Inferior parietal cortex (tissue), 1 donor: ENCODE measurements at regions not wholly inside any gene's neighbourhood (a gene's known extent, or its start where the extent isn't known, plus 50 kb on each side); places are given as distances from the start of the nearest gene placed in this dataset.
"Not testable (repeated sequence)": the region's sequence is repeated elsewhere in the genome, so short reads cannot be mapped to it uniquely, and the experiment has no call there.

Source experiments
- DNase-seq: peaks from one replicate; pipeline ENCODE4 v3.0.0-alpha.2; 2016; ENCODE audit errors: extremely low spot score

GRCh38 chrX:89539150-89539549 lies 382.6 kb upstream of the TGIF2LX start:
- not testable (repeated sequence) for DNase-seq

- not testable (repeated sequence) for DNase-seq
Measured at GRCh38 chrX:89557146-89557545, 364.6 kb upstream of the TGIF2LX start.

GRCh38 chrX:89562079-89562478 lies 359.6 kb upstream of the TGIF2LX start:
- DNase-seq = not testable (repeated sequence)

DNA sequence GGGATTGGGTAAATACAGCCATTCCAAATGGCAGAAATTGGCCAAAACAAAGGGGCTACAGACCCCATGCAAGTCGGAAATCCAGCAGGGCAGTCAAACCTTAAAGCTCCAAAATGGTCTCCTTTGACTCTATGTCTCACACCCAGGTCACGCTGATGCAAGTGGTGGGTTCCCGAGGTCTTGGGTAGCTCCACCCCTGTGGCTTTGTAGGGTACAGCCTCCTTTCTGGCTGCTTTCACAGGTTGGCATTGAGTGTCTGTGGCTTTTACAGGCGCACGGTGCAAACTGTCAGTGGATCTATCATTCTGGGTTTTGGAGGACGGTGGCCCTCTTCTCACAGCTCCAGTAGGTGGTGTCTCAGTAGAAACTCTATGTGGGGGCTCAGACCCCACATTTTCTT lies 358.6 kb upstream of the TGIF2LX start:
- not testable (repeated sequence) for DNase-seq

DNA sequence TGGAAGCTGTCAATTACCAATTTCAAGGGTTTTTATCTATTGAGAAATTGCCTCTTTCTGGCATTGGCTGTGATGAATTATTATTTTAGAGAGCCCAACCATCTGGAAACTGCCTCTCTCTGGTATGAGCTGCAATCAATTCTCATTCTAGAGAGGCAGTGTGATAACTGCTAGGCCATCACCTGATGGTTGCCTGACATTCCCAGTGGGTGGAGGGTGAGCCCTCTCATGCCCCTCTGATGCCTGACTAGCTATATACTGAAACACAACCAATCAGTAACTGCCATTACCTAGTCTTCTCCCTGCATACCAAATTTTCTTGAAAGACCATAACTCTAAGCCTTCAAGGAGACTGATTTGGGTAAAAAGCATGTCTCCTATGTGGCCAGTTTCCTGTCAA lies 353.9 kb upstream of the TGIF2LX start:
- not testable (repeated sequence) for DNase-seq

GRCh38 chrX:89581868-89582267 lies 339.8 kb upstream of the TGIF2LX start:
- not testable (repeated sequence) for DNase-seq

DNA sequence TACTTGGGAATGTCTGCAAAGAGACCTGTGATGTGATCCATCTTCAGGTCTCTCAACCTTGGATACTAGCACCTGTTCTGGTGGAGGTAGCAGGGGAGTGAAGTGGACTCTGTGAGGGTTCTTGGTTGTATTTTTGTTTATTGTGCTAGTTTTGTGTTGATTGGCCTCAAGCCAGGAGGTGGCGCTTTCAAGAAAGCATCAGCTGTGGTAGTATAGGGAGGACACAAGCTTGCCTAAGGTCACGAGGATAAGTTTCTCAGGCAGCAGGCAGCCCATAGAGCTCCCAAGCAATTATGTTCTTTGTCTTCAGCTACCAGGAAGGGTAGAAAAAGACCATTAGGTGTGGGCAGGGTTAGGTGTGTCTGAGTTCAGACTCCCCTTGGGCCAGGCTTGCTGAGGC lies 289.9 kb upstream of the TGIF2LX start:
- DNase-seq = not testable (repeated sequence)

- DNase-seq = not testable (repeated sequence)
Measured at GRCh38 chrX:89635887-89636286, 285.8 kb upstream of the TGIF2LX start.

DNA sequence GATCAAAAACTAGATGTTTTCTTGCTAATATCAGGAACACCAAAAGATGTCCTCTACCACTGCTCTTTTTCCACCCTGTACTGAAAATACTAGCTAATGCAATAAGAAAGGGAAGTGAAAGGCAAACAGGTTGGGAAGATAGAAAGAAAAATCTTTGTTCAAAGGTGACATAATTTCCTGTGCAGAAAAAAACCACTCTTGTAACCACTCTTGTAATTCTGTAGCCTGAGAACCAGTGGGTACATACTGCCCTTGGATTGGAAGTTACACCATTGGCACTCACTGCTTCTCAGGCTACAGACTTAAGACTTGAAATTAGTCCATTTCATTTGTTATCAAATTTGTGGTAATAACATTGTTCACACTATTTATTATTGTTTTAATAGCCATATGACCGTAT lies 263.0 kb upstream of the TGIF2LX start:
- DNase-seq = not testable (repeated sequence)

GRCh38 chrX:89706481-89706880 lies 215.2 kb upstream of the TGIF2LX start:
- DNase-seq = not testable (repeated sequence)

DNA sequence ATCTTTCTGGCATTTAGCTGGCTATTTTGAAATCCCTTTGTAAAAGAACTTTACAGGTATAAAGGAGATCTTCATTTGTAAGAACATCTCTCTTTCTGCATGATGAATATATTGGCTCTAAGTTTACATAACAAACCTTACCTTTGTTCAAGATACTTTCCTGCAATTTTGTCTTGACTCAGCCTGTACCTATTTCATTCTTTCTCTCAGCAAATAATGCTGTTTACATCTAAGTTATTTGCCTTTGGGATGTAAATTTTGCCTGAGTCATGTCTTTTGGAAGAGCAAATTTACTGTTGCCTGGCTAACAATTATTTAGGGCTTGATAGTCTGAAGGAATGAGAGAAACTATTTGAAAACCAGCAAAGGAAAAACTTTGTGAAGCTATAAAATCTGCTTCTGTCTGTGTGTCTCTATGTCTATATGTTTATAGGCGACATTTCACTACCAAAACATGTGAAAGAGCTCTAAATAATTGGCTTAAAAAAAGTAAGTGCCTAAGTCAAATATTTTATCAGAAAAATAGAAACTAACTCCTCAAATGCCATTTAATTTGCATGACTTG lies 214.3 kb upstream of the TGIF2LX start:
- DNase-seq = not testable (repeated sequence)

GRCh38 chrX:89734367-89734766 lies 187.3 kb upstream of the TGIF2LX start:
- not testable (repeated sequence) for DNase-seq

- DNase-seq = not testable (repeated sequence)
Measured at GRCh38 chrX:89756466-89756865, 165.2 kb upstream of the TGIF2LX start.

- peak; percentile 3 for DNase-seq
Measured at GRCh38 chrX:89757767-89758166, 163.9 kb upstream of the TGIF2LX start.

DNA sequence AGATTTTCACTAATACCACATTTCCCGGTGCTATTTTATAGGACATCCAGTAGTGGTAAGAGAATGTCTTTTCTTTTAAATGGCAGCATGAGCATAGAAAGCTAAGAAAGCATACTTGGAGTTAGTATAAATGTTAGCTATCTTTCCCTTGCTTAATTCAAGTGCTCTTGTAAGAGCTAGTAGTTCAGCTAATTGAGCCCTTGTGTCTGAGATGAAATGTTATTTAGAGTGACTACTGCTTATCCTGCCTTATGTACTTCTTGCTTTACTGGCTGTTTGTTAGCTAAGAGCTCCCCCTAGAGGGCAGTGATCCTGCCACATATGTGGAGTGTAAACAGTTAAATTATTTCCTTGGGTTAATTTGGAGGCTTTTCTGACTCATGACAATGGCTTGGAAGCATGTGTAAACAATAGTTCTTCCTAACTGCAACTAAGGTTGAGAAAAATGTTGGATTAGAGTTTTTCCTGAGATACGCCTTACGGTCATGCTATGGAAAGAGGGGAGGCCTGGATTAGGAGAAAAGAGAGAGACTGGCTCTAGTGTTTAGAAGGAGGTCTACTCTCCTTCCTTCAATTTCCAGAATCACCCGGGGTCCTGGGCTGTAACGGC lies 162.5 kb upstream of the TGIF2LX start:
- DNase-seq = not testable (repeated sequence)

GRCh38 chrX:89771639-89772038 lies 150.1 kb upstream of the TGIF2LX start:
- DNase-seq = not testable (repeated sequence)

DNA sequence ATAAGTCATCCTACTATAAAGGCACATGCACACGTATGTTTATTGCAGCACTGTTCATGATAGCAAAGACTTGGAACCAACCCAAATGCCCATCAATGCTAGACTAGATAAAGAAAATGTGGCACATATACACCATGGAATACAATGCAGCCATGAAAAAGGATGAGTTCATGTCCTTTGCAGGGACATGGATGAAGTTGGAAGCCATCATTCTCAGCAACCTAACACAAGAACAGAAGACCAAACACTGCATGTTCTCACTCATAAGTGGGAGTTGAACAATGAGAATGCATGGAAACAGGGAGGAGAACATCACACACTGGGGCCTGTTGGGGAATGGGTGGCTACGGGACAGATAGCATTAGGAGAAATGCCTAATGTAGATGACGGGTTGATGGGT lies 110.3 kb upstream of the TGIF2LX start:
- DNase-seq = not testable (repeated sequence)

DNA sequence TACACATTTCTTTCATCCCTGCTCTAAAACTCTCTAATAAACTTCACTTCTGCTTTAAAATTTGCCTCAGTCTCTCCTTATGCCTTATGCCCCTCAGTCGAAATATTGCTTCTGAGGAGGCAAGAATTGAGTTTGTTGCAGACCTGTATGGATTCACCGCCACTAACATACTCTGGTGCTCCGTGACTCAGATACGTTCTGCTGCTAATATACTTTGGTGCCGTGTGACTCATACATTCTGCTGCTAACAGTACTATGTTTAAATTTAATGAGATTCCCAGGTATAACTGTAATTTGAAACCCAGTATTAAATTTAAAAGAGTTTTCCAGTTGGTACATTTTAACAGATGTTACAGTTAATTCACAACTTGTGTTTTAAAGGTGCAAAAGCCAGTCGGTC lies 82.0 kb upstream of the TGIF2LX start:
- not testable (repeated sequence) for DNase-seq

- DNase-seq = not testable (repeated sequence)
Measured at GRCh38 chrX:89871662-89872061, 50.0 kb upstream of the TGIF2LX start.
